Astrocyte (in vitro differentiated cells and primary cell): ENCODE measurements at regions not wholly inside any gene's neighbourhood (a gene's known extent, or its start where the extent isn't known, plus 50 kb on each side); places are given as distances from the start of the nearest gene placed in this dataset.
"Not testable (repeated sequence)": the region's sequence is repeated elsewhere in the genome, so short reads cannot be mapped to it uniquely, and the experiment has no call there.

Experiments
- DNase-seq: peaks from one replicate; pipeline ENCODE4 v3.0.0-alpha.2; 2010; ENCODE audit warnings: low read depth
- FAIRE-seq: peaks from 2 replicates; lab custom pipeline; 2011; peaks lifted over from hg19 to GRCh38; lab: Jason Lieb, UNC
- H2AFZ ChIP-seq: 2 replicates; pipeline ENCODE4 v1.6.0; 2012; ENCODE audit warnings: low read depth, low read length, inconsistent platforms
- H3K27ac ChIP-seq: 2 replicates; pipeline ENCODE4 v1.5.1; 2011; ENCODE audit warnings: low read depth, low read length, inconsistent platforms
- H3K27me3 ChIP-seq: 2 replicates; pipeline ENCODE4 v1.6.0; 2011; ENCODE audit warnings: low read length, inconsistent platforms; ENCODE audit not compliant: insufficient read depth
- H3K36me3 ChIP-seq: 2 replicates; pipeline ENCODE4 v1.5.1; 2011; ENCODE audit warnings: low read length, inconsistent platforms; ENCODE audit not compliant: insufficient read depth
- H3K4me1 ChIP-seq: 2 replicates; pipeline ENCODE4 v1.5.1; 2011; ENCODE audit warnings: low read length, inconsistent platforms; ENCODE audit not compliant: insufficient read depth
- H3K4me2 ChIP-seq: 2 replicates; pipeline ENCODE4 v1.6.0; 2012; ENCODE audit warnings: low read length, inconsistent platforms
- H3K4me3 ChIP-seq: 2 replicates; pipeline ENCODE4 v1.5.1; 2011; ENCODE audit warnings: low read depth, mild to moderate bottlenecking, low read length, inconsistent platforms; ENCODE audit not compliant: insufficient read depth
- H3K79me2 ChIP-seq: 2 replicates; pipeline ENCODE4 v1.6.0; 2012; ENCODE audit warnings: mild to moderate bottlenecking, low read length, inconsistent platforms; ENCODE audit not compliant: insufficient read depth
- H3K9ac ChIP-seq: 2 replicates; pipeline ENCODE4 v1.6.0; 2012; ENCODE audit warnings: mild to moderate bottlenecking, low read length, inconsistent platforms
- H3K9me3 ChIP-seq: 2 replicates; pipeline ENCODE4 v1.5.1; 2012; ENCODE audit warnings: low read depth, mild to moderate bottlenecking, low read length, inconsistent platforms; ENCODE audit not compliant: insufficient read depth
- H4K20me1 ChIP-seq: 2 replicates; pipeline ENCODE4 v1.6.0; 2012; ENCODE audit warnings: low read length, inconsistent platforms; ENCODE audit not compliant: insufficient read depth
- H3K27ac Mint-ChIP-seq: one replicate; pipeline ENCODE4 v1.8.0; 2021; ENCODE audit warnings: mild to moderate bottlenecking, mixed read lengths; ENCODE audit not compliant: unreplicated experiment
- H3K27me3 Mint-ChIP-seq: one replicate; pipeline ENCODE4 v1.8.0; 2021; ENCODE audit warnings: low read depth, mixed read lengths; ENCODE audit not compliant: unreplicated experiment
- H3K36me3 Mint-ChIP-seq: one replicate; pipeline ENCODE4 v1.8.0; 2021; ENCODE audit warnings: low read depth, mixed read lengths; ENCODE audit not compliant: unreplicated experiment
- H3K4me1 Mint-ChIP-seq: one replicate; pipeline ENCODE4 v1.8.0; 2021; ENCODE audit warnings: low read depth, mixed read lengths; ENCODE audit not compliant: unreplicated experiment
- H3K4me3 Mint-ChIP-seq: one replicate; pipeline ENCODE4 v1.8.0; 2021; ENCODE audit warnings: mild to moderate bottlenecking, moderate library complexity, mixed read lengths; ENCODE audit not compliant: unreplicated experiment
- H3K9me3 Mint-ChIP-seq: one replicate; pipeline ENCODE4 v1.8.0; 2021; ENCODE audit warnings: mild to moderate bottlenecking, mixed read lengths; ENCODE audit not compliant: unreplicated experiment
- CTCF ChIP-seq: IDR thresholded peaks from 2 replicates; pipeline ENCODE4 v1.5.1; 2011; ENCODE audit warnings: low read depth, mild to moderate bottlenecking, inconsistent platforms, low read length, moderate library complexity; ENCODE audit not compliant: insufficient read depth
- EZH2 ChIP-seq: IDR thresholded peaks from 2 replicates; pipeline ENCODE4 v1.6.1; 2012; ENCODE audit warnings: mild to moderate bottlenecking, low read length, inconsistent platforms; ENCODE audit not compliant: insufficient read depth

GRCh38 chr7:149554821-149555220, 57.2 kb upstream of the ZNF746 start:
- not testable (repeated sequence) for H3K27ac Mint-ChIP-seq, H3K4me3 Mint-ChIP-seq, H3K27me3 ChIP-seq, H3K27me3 Mint-ChIP-seq, H2AFZ ChIP-seq, H3K79me2 ChIP-seq, H3K4me1 Mint-ChIP-seq, H3K9ac ChIP-seq, H3K4me3 ChIP-seq, DNase-seq, H3K27ac ChIP-seq, H3K9me3 ChIP-seq, FAIRE-seq, H3K4me1 ChIP-seq, H3K9me3 Mint-ChIP-seq, H3K4me2 ChIP-seq, H4K20me1 ChIP-seq
- peaks cover 22% of the 10 kb centered on the region for H3K36me3 ChIP-seq
- peaks cover 46% of the 10 kb centered on the region for H3K36me3 Mint-ChIP-seq

- H3K9me3 Mint-ChIP-seq, H3K27me3 Mint-ChIP-seq, H2AFZ ChIP-seq, H3K4me3 ChIP-seq, H3K4me1 Mint-ChIP-seq, H3K27ac ChIP-seq, H3K27ac Mint-ChIP-seq, DNase-seq, H3K9me3 ChIP-seq, H3K4me2 ChIP-seq, H4K20me1 ChIP-seq, H3K27me3 ChIP-seq, H3K4me1 ChIP-seq, H3K9ac ChIP-seq, H3K4me3 Mint-ChIP-seq, FAIRE-seq, H3K79me2 ChIP-seq: not testable (repeated sequence)
- peaks cover 48% of the 10 kb centered on the region for H3K36me3 Mint-ChIP-seq
- H3K36me3 ChIP-seq, result peaks cover 28% of the 10 kb centered on the region
These were observed 56.4 kb upstream of the ZNF746 start for GRCh38 chr7:149553991-149554390.

GRCh38 chr7:149552799-149553198, 55.2 kb upstream of the ZNF746 start:
- H3K27me3 ChIP-seq, result no peaks in the 10 kb centered on the region
- no peak overlapping the region for H2AFZ ChIP-seq
- H3K4me3 ChIP-seq, result no peak overlapping the region
- no peaks in the 10 kb centered on the region for H3K9me3 ChIP-seq
- peaks cover 3% of the 10 kb centered on the region for H3K9me3 Mint-ChIP-seq
- no peak overlapping the region for H3K9ac ChIP-seq
- TF ChIP-seq EZH2 (no peak), CTCF (no peak)
- H3K4me3 Mint-ChIP-seq, result no peak overlapping the region
- H3K27me3 Mint-ChIP-seq, result no peaks in the 10 kb centered on the region
- no peak overlapping the region for H3K27ac Mint-ChIP-seq
- H3K36me3 ChIP-seq, result peaks cover 35% of the 10 kb centered on the region
- H3K4me2 ChIP-seq, result no peak overlapping the region
- H4K20me1 ChIP-seq, result no peaks in the 10 kb centered on the region
- no peaks in the 10 kb centered on the region for H3K79me2 ChIP-seq
- H3K4me1 Mint-ChIP-seq, result no peaks in the 10 kb centered on the region
- peaks cover 45% of the 10 kb centered on the region for H3K36me3 Mint-ChIP-seq
- FAIRE-seq (no peak), DNase-seq (no peak)
- H3K4me1 ChIP-seq, result no peaks in the 10 kb centered on the region
- no peak overlapping the region for H3K27ac ChIP-seq
